Upper lobe of left lung (tissue), 4 donors: ENCODE measurements at regions not wholly inside any gene's neighbourhood (a gene's known extent, or its start where the extent isn't known, plus 50 kb on each side); places are given as distances from the start of the nearest gene placed in this dataset.

ENCODE experiments used
- CTCF ChIP-seq, 6 experiments: fragments of 450-650 bp in 4 of 6; fragments of 200-600 bp in 2 of 6; sonication (generic) in 2 of 6; IDR thresholded peaks; one replicate each; pipeline ENCODE4 v1.5.1; 2016 to 2019; ENCODE audit warnings: antibody characterized with exemption in 6 of 6
- POLR2A ChIP-seq, 4 donors: fragments of 450-650 bp; IDR thresholded peaks; one replicate each; pipeline ENCODE4 v1.5.1; 2016 to 2017; ENCODE audit warnings: antibody characterized with exemption in 4 of 4, mild to moderate bottlenecking in 2 of 4
- POLR2AphosphoS5 ChIP-seq, 2 donors: sonication (generic); formaldehyde crosslinking; IDR thresholded peaks; one replicate each; pipeline ENCODE4 v1.5.1; 2017; ENCODE audit warnings: antibody characterized with exemption in 2 of 2

DNA sequence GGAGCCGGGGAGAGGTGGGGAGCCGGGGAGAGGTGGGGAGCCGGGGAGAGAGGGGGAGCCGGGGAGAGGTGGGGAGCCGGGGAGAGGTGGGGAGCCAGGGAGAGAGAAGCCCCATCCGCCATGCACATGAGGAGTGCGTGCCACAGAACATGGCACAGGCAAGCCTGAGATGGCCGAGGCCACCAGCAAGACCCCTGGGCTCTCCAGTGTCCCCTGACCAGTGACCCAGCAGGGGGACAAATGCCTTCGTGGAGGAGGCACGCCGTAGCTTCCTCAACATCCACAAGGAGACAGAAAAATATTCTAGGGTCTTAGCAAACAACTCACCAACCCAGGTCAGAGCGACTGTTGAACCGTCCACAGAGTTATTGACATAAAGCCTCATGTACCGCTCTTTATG, 618.8 kb downstream of the TBC1D22A start:
- TF ChIP-seq CTCF (IDR thresholded peaks at IDR 0.05): no peak
- no peak for TF ChIP-seq POLR2A (IDR thresholded peaks at IDR 0.05)
- no peak for TF ChIP-seq POLR2AphosphoS5 (IDR thresholded peaks at IDR 0.05)
